GM18867 (cell line): ENCODE measurements at regions not wholly inside any gene's neighbourhood (a gene's known extent, or its start where the extent isn't known, plus 50 kb on each side); places are given as distances from the start of the nearest gene placed in this dataset.
"Not testable (repeated sequence)": the region's sequence is repeated elsewhere in the genome, so short reads cannot be mapped to it uniquely, and the experiment has no call there.

ENCODE experiments used
- ATAC-seq: cut with Tn5 transposase; IDR thresholded peaks from one replicate; pipeline ENCODE4 v1.9.1; 2021; ENCODE audit warnings: mild to moderate bottlenecking, moderate library complexity; ENCODE audit not compliant: unreplicated experiment

DNA sequence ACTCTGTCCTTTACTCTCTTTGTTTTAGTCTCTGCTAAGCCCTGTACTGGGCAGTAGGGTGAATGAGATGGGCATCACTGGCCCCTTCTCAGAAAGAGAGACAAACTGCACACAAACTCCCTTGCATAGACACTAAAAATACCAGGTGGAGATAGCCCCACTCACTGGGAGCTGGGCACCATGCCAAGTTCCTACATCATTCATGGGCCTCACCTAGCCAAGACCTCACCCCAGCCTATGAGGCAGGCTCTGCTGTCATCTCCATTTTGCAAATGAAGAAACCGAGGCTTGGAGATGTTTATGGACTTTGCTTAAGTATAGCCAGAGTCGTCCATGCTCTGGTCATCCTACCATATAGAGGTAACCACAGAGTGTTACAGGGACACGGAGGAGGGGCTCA, 499.8 kb upstream of the CDH11 start:
- ATAC-seq, result no peak

DNA sequence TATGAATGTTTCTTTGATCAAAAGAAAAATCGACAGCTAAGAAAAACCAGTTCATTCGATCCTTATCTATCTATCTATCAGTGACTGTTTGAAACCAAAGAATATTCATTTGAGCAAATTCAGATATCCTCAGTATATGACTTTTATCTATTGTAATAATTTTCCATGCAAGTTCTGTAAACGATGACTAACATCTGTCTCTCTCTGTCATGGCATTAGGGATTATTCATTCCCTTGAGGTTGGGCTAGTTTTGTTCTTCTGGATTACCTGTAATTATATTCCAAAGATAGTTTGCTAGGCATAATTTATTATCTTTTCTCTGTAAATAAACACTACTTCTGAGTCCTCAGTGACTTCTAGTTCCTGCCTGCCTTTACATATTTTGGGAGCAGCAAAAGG, 497.7 kb upstream of the CDH11 start:
- no peak for ATAC-seq

GRCh38 chr16:65618931-65619330, 497.1 kb upstream of the CDH11 start:
- ATAC-seq, result no peak

- no peak for ATAC-seq
Measured at GRCh38 chr16:65618333-65618732, 496.5 kb upstream of the CDH11 start.

DNA sequence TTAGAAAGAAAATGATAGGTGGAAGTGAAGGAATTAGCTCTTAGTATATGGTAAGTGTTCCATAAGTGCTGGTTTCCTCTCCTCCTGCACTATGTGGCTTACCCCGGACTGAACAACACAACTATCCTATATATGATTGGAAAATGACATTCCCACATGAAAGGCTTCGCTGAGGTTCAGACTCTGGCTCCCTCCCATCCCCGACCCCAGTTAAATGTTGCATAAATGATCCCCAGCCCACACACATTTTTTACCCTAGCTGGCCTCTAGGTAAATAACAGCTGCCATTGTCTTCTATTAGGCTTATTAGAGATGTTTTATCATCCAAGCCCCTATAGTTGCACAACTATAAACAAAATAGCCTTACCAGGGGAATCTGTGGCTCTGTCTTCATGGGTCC, 495.6 kb upstream of the CDH11 start:
- no peak for ATAC-seq

- no peak for ATAC-seq
Measured at GRCh38 chr16:65608455-65608854, 486.6 kb upstream of the CDH11 start.

GRCh38 chr16:65604771-65605170, 482.9 kb upstream of the CDH11 start:
- ATAC-seq, result no peak

GRCh38 chr16:65601781-65602180, 479.9 kb upstream of the CDH11 start:
- ATAC-seq, result no peak

DNA sequence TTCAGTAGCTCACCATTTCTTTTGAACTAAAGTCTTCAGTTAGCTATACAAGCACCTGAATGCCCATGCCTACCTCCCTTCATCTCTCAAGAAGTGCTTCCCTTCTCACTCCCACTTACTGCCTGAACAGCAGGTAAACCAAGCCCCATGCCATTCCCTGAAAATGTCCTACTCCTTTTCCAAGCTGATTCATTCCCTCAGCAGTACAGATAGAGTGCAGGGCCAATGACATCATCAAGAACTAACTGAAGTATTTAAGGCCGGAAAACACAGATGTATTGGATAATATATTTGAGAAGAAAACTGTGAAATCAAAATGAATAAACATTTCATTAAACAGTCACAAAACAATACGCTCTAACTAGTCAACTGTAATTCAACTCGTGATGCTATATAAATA, 478.8 kb upstream of the CDH11 start:
- ATAC-seq, result no peak

- ATAC-seq, result no peak
Measured at GRCh38 chr16:65600046-65600445, 478.2 kb upstream of the CDH11 start.

DNA sequence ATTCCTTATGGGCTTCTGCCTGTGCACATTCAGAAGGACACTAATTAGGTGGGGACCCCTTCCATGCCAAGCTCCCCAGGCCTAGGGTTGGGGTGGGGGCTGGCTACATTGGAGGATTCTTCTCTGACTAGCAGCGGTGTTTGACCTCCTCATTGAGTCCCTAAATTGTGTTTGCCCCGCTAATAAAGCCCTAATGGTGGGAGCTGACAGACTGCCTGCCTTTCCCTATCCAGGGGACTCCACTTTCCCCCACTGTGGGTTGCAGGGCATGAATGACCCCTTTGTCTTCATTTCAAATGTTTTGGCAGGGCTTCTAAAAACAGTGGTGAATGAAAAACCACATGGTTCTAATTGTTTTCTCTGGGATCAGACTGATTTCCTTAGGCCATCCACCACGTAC, 476.8 kb upstream of the CDH11 start:
- no peak for ATAC-seq

- no peak for ATAC-seq
Measured at GRCh38 chr16:65583498-65583897, 461.6 kb upstream of the CDH11 start.

DNA sequence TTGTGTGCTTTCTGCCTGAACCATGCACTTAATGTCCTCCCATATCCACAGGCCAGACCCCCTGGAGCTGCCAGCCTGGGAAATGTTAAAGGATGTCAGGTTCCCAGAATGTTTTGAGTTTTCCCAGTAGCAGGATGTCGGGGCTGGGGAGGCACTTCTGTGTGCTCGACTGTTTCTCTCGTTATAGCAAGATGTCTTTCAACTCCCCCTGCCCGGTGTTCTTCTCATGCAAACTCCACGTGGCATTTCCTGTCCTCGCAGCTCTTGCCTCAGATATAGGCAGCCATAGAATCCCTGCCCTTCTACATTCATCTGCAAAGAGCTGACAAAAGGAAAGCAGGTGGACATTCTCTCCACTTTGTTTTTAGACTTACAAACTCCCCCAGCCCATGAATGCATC, 457.2 kb upstream of the CDH11 start:
- ATAC-seq, result no peak

GRCh38 chr16:65576631-65577030, 454.8 kb upstream of the CDH11 start:
- no peak for ATAC-seq

DNA sequence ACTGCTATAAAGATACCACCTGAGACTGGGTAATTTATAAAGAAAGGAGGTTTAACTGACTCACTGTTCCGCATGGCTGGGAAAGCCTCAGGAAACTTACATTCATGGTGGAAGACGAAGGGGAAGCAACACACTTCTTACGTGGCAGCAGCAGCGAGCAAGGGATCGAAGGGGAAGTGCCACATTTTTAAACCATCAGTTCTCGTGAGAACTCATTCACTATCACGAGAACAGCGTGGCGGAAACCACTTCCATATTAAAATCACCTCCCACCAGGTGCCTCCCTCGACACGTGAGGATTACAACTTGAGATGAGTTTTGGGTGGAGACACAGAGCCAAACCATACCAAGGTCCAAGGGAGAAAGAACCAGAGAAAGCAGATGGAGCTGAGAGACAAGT, 454.3 kb upstream of the CDH11 start:
- ATAC-seq, result no peak

DNA sequence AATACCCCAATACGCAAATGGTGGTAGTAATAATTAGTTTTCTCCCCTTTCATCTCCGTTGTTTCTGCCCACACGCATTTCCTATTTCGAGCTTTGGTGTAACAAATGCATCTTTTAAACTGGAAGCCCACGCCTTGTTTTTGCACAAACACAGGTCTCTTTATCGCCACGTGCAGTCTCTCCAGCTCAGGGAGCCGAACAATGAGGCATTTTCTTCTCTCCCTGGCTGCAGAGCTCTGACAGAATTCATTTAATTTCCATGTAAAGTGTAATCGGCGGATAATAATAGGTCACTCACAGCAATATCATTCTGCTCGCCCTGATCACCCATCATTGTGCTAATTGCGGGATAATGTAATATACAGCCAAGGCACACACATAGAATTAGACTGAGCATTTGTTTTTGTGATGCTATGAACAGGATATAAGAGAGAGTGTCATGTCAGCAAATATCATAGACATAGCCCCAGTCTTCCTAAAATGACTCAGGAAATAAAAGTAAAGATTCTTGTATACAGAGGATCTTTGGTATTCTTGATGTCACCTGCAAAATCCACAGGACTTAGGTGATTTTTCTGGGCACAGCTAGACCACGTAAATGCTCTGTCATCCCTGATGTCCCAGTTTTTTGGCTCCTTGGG, 452.6 kb upstream of the CDH11 start:
- no peak for ATAC-seq

DNA sequence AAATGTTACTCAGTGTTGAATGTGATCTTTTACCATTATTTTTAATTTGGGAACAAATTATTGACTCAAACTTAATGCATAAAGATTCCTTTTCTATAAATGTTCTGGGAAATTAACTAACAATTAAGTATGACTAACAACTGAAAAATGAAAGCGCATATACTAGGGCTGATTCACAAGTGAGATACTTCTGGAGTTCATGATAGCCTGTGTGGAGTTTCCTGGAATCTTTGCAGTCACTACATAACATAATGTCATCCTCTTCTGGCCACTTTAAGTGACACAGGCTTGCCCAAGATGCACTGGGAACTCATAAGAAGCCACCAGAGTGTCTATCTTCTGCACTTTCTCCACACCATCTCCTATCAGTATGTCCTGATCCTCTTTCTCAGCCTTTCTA, 450.3 kb upstream of the CDH11 start:
- ATAC-seq, result no peak

DNA sequence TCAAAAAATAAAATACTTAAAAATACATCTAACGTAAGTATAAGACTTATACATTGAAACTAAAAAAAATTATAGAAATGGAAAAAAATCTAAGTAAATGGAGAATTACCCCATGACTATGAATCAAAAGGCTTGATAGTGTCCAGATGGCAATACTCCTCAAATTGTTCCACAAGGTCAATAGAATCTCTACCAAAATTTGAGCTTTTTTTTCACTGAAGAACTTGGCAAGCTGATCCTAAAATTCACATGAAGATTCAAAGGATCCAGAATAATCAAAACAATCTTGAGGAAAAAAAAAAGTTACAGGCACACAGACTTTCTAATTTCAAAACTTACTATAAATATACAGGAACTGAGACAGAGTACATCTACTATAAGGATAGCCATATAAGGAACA, 448.4 kb upstream of the CDH11 start:
- no peak for ATAC-seq

- ATAC-seq, result no peak
Measured at GRCh38 chr16:65559846-65560245, 438.0 kb upstream of the CDH11 start.

- not testable (repeated sequence) for ATAC-seq
Measured at GRCh38 chr16:65549689-65550088, 427.8 kb upstream of the CDH11 start.

GRCh38 chr16:65548470-65548869, 426.6 kb upstream of the CDH11 start:
- ATAC-seq, result no peak

GRCh38 chr16:65547772-65548446, 426.0 kb upstream of the CDH11 start:
- no peak for ATAC-seq

GRCh38 chr16:65546353-65546791, 424.5 kb upstream of the CDH11 start:
- ATAC-seq, result no peak
